Endothelial cell (in vitro differentiated cells): ENCODE measurements at regions not wholly inside any gene's neighbourhood (a gene's known extent, or its start where the extent isn't known, plus 50 kb on each side); places are given as distances from the start of the nearest gene placed in this dataset.

Experiments
- DNase-seq: peaks from one replicate; pipeline ENCODE4 v3.0.0; 2021; ENCODE audit warnings: low spot score
- H3K27ac Mint-ChIP-seq: one replicate; pipeline ENCODE4 v1.8.0; 2021; ENCODE audit warnings: mixed read lengths, inconsistent platforms; ENCODE audit not compliant: unreplicated experiment
- H3K27me3 Mint-ChIP-seq: one replicate; pipeline ENCODE4 v1.8.0; 2021; ENCODE audit warnings: mild to moderate bottlenecking, moderate library complexity, mixed read lengths, inconsistent platforms; ENCODE audit not compliant: unreplicated experiment
- H3K36me3 Mint-ChIP-seq: one replicate; pipeline ENCODE4 v1.8.0; 2021; ENCODE audit warnings: mild to moderate bottlenecking, low read depth, mixed read lengths, inconsistent platforms; ENCODE audit not compliant: unreplicated experiment
- H3K4me1 Mint-ChIP-seq: one replicate; pipeline ENCODE4 v1.8.0; 2021; ENCODE audit warnings: mild to moderate bottlenecking, mixed read lengths, inconsistent platforms; ENCODE audit not compliant: unreplicated experiment
- H3K4me3 Mint-ChIP-seq: one replicate; pipeline ENCODE4 v1.8.0; 2021; ENCODE audit warnings: mild to moderate bottlenecking, mixed read lengths, inconsistent platforms; ENCODE audit not compliant: unreplicated experiment
- H3K9me3 Mint-ChIP-seq: one replicate; pipeline ENCODE4 v1.8.0; 2021; ENCODE audit warnings: mixed read lengths, inconsistent platforms; ENCODE audit not compliant: unreplicated experiment
- TF ChIP-seq, protein P1 (sequence below): fragments of 200-600 bp; sonication (generic); IDR thresholded peaks from one replicate; pipeline ENCODE4 v1.5.0; 2021; ENCODE audit warnings: antibody characterized with exemption; ENCODE audit not compliant: unreplicated experiment

DNA sequence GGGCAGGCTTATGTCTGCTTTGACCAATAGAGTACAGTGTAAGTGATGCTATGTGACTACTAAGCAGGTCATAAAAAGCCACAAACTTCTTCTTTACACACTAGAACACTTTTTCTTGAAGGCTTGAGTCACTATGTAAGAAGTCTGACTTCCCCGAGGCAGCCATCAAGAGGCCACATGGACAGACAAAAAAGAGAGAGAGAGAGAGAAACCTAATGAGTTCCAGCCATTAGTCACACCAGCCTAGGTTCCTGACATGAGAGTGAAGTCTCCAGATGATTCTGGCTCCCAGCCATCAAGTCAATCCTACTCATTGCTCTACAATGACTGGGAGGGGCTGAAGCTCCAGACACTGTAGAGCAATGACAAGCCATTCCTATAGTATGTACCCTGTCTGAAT, 101.4 kb downstream of the LHX9 start:
- no peaks in the 10 kb centered on the region for H3K4me1 Mint-ChIP-seq
- no peak overlapping the region for H3K27ac Mint-ChIP-seq
- DNase-seq: no peak
- H3K36me3 Mint-ChIP-seq: no peaks in the 10 kb centered on the region
- H3K27me3 Mint-ChIP-seq: peaks cover 3% of the 10 kb centered on the region
- TF ChIP-seq, protein P1, sequence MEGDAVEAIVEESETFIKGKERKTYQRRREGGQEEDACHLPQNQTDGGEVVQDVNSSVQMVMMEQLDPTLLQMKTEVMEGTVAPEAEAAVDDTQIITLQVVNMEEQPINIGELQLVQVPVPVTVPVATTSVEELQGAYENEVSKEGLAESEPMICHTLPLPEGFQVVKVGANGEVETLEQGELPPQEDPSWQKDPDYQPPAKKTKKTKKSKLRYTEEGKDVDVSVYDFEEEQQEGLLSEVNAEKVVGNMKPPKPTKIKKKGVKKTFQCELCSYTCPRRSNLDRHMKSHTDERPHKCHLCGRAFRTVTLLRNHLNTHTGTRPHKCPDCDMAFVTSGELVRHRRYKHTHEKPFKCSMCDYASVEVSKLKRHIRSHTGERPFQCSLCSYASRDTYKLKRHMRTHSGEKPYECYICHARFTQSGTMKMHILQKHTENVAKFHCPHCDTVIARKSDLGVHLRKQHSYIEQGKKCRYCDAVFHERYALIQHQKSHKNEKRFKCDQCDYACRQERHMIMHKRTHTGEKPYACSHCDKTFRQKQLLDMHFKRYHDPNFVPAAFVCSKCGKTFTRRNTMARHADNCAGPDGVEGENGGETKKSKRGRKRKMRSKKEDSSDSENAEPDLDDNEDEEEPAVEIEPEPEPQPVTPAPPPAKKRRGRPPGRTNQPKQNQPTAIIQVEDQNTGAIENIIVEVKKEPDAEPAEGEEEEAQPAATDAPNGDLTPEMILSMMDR: no peak
- H3K9me3 Mint-ChIP-seq: no peaks in the 10 kb centered on the region
- no peak overlapping the region for H3K4me3 Mint-ChIP-seq

DNA sequence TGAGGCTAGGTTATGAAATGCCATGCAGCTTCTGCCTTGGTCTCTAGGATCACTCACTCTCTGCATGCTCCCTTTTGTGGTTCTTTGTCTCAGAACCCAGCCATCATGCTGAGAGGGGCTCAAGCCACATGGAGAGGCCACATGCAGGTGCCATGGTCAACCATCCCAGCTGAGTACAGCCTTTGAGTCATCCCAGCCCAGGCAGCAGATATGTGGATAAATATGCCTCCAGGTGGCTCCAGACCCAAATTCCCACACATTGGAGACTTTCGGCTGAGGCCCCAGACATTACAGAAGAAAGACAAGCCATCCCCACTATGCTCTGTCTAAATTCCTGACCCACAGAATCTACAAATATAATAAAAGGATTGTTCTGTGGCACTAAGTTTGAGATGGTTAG, 102.0 kb downstream of the LHX9 start:
- Mint-ChIP-seq H3K9me3 (no peaks in the 10 kb centered on the region), H3K36me3 (no peaks in the 10 kb centered on the region), H3K4me3 (no peak overlapping the region), H3K27ac (no peak overlapping the region), H3K4me1 (no peaks in the 10 kb centered on the region), H3K27me3 (peaks cover 3% of the 10 kb centered on the region)
- no peak for DNase-seq
- TF ChIP-seq, protein P1: no peak

GRCh38 chr1:198024336-198024735, 107.2 kb downstream of the LHX9 start:
- no peak overlapping the region for H3K4me3 Mint-ChIP-seq
- H3K4me1 Mint-ChIP-seq: no peaks in the 10 kb centered on the region
- no peak for DNase-seq
- H3K27ac Mint-ChIP-seq: no peak overlapping the region
- H3K27me3 Mint-ChIP-seq: peaks cover 3% of the 10 kb centered on the region
- H3K36me3 Mint-ChIP-seq: no peaks in the 10 kb centered on the region
- H3K9me3 Mint-ChIP-seq: no peaks in the 10 kb centered on the region
- TF ChIP-seq, protein P1: no peak

DNA sequence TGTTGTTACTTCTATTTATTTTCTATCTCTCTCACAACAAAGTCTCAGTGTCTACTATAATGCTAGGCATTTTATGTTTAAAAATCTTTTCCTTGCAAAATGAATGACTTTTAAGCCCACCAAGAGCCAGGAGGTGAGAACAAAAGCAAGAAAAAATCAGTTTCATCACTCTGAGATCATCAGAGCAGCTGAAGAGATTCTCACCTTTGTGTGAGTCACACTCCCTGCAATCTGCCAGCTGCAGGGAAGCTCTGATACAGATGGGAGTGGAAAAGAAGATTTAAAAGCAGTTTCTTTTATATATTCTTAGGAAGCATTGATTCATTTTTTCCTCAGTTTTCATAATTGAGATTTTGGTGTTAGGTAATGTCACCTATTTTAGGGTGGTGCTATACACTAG, 107.6 kb downstream of the LHX9 start:
- Mint-ChIP-seq H3K9me3 (no peaks in the 10 kb centered on the region), H3K36me3 (no peaks in the 10 kb centered on the region), H3K4me1 (no peaks in the 10 kb centered on the region), H3K27ac (no peak overlapping the region), H3K27me3 (peaks cover 1% of the 10 kb centered on the region), H3K4me3 (no peak overlapping the region)
- DNase-seq: no peak
- TF ChIP-seq, protein P1: no peak

DNA sequence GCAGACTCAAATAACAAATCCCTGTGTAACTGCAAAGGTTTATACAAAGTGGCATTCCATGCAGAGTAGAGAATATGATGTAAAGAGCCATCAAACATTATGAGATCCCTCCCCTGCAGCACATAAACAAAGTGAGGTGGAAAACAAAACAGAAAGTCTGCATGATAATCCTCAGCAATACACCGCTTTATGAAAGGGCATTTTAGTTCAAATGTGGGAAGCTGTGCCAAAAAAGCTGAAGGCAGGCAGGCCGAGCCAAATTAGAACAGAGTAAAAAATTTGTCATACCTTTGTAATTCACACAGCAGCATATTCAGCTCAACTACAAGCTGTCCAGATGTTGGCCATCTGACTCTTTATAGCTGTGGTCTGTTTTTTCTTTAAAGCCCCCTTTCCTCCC, 113.5 kb downstream of the LHX9 start:
- H3K27ac Mint-ChIP-seq: no peak overlapping the region
- no peaks in the 10 kb centered on the region for H3K9me3 Mint-ChIP-seq
- no peak for DNase-seq
- no peaks in the 10 kb centered on the region for H3K36me3 Mint-ChIP-seq
- H3K4me3 Mint-ChIP-seq: no peak overlapping the region
- TF ChIP-seq, protein P1: no peak
- no peaks in the 10 kb centered on the region for H3K4me1 Mint-ChIP-seq
- H3K27me3 Mint-ChIP-seq: no peaks in the 10 kb centered on the region
